ENCODE measurements at regions not wholly inside any gene's neighbourhood (a gene's known extent, or its start where the extent isn't known, plus 50 kb on each side); places are given as distances from the start of the nearest gene placed in this dataset.
"Not testable (repeated sequence)": the region's sequence is repeated elsewhere in the genome, so short reads cannot be mapped to it uniquely, and the experiment has no call there.

GRCh38 chr6:137637121-137637520, 142.9 kb upstream of the OLIG3 start:
- 15 to 40% (median 27%) methylated on average over 1 of the region's 1 CpG for WGBS, 5 donors
- TF ChIP-seq POLR2AphosphoS5 (IDR thresholded peaks at IDR 0.05) (peak in 1 of 3 donors; percentile 14), CTCF (IDR thresholded peaks at IDR 0.05) (no peak)
- DNase-seq, result peak in 1 of 2 donors; percentile 64

GRCh38 chr6:137638926-137639706, 144.9 kb upstream of the OLIG3 start:
- TF ChIP-seq POLR2AphosphoS5 (IDR thresholded peaks at IDR 0.05) (no peak), CTCF (IDR thresholded peaks at IDR 0.05) (no peak), EP300 (IDR thresholded peaks at IDR 0.05) (no peak), POLR2A (IDR thresholded peaks at IDR 0.05) (no peak)
- no peaks in the 10 kb centered on the region for H3K9me3 ChIP-seq
- no peaks in the 10 kb centered on the region for H3K27me3 ChIP-seq
- no peak for DNase-seq
- intact Hi-C loops (cut with DNase I; ENCODE audit: low total_unique reads), result no loop called here
- no peak overlapping the region for H3K27ac ChIP-seq
- H3K36me3 ChIP-seq, result no peaks in the 10 kb centered on the region
- WGBS, 5 donors, result 44 to 71% (median 59%) methylated on average over 3 of the region's 3 CpGs
- peaks cover 0 to 15% (median 5%) of the 10 kb centered on the region in 4 donors for H3K4me1 ChIP-seq
- H3K4me3 ChIP-seq, result no peak overlapping the region

More at GRCh38 chr6:137637121-137637520, 142.9 kb upstream of the OLIG3 start:
- intact Hi-C loops (cut with DNase I; ENCODE audit: low total_unique reads), result no loop called here
- no peaks in the 10 kb centered on the region for H3K36me3 ChIP-seq
- no peak overlapping the region for H3K4me3 ChIP-seq
- no peak overlapping the region for H3K27ac ChIP-seq
- H3K4me1 ChIP-seq, result peaks cover 0 to 15% (median 5%) of the 10 kb centered on the region in 4 donors
- no peaks in the 10 kb centered on the region for H3K27me3 ChIP-seq
- H3K9me3 ChIP-seq, result no peaks in the 10 kb centered on the region

GRCh38 chr6:137640086-137640485, 145.9 kb upstream of the OLIG3 start:
- DNase-seq, result no peak
- no peak overlapping the region for H3K4me3 ChIP-seq
- TF ChIP-seq POLR2A (IDR thresholded peaks at IDR 0.05) (no peak), POLR2AphosphoS5 (IDR thresholded peaks at IDR 0.05) (no peak), EP300 (IDR thresholded peaks at IDR 0.05) (no peak), CTCF (IDR thresholded peaks at IDR 0.05) (no peak)
- no peaks in the 10 kb centered on the region for H3K9me3 ChIP-seq
- H3K36me3 ChIP-seq, result no peaks in the 10 kb centered on the region
- no peak overlapping the region for H3K27ac ChIP-seq
- intact Hi-C loops (cut with DNase I; ENCODE audit: low total_unique reads), result no loop called here
- no peaks in the 10 kb centered on the region for H3K27me3 ChIP-seq
- WGBS, 5 donors, result 84 to 91% (median 88%) methylated on average over 7 of the region's 7 CpGs
- peaks cover 0 to 15% (median 5%) of the 10 kb centered on the region in 4 donors for H3K4me1 ChIP-seq

GRCh38 chr6:137641474-137642077, 147.4 kb upstream of the OLIG3 start:
- intact Hi-C loops (cut with DNase I; ENCODE audit: low total_unique reads), result no loop called here

GRCh38 chr6:137643210-137643609, 149.0 kb upstream of the OLIG3 start:
- 68 to 84% (median 72%) methylated on average over 4 of the region's 4 CpGs for WGBS, 5 donors
- H3K27ac ChIP-seq; DNase-seq; H3K4me3 ChIP-seq; H3K27me3 ChIP-seq; intact Hi-C loops (cut with DNase I; ENCODE audit: low total_unique reads); H3K9me3 ChIP-seq; H3K36me3 ChIP-seq: not testable (repeated sequence)
- H3K4me1 ChIP-seq, result peaks cover 0 to 20% (median 11%) of the 10 kb centered on the region in 4 donors

More at GRCh38 chr6:137641474-137642077, 147.4 kb upstream of the OLIG3 start:
- H3K36me3 ChIP-seq, result no peaks in the 10 kb centered on the region
- 6 to 13% (median 11%) methylated on average over 6 of the region's 6 CpGs for WGBS, 5 donors
- H3K9me3 ChIP-seq, result no peaks in the 10 kb centered on the region
- H3K27ac ChIP-seq, result no peak overlapping the region
- peaks cover 0 to 14% (median 4%) of the 10 kb centered on the region in 4 donors for H3K4me1 ChIP-seq
- TF ChIP-seq POLR2A (IDR thresholded peaks at IDR 0.05), result no peak
- peak in 5 of 7 experiments; percentile 35 to 75 (median 61) for TF ChIP-seq CTCF (IDR thresholded peaks at IDR 0.05)
- TF ChIP-seq POLR2AphosphoS5 (IDR thresholded peaks at IDR 0.05), result peak in 1 of 3 donors; percentile 23
- no peak for TF ChIP-seq EP300 (IDR thresholded peaks at IDR 0.05)
- no peak overlapping the region for H3K4me3 ChIP-seq
- H3K27me3 ChIP-seq, result no peaks in the 10 kb centered on the region
- DNase-seq, result peak; percentile 77 to 91

- DNase-seq; H3K27ac ChIP-seq; intact Hi-C loops (cut with DNase I; ENCODE audit: low total_unique reads); H3K27me3 ChIP-seq; H3K36me3 ChIP-seq; H3K4me3 ChIP-seq; H3K9me3 ChIP-seq: not testable (repeated sequence)
- WGBS, 5 donors, result 45 to 92% (median 69%) methylated on average over 2 of the region's 2 CpGs
- H3K4me1 ChIP-seq, result peaks cover 0 to 24% (median 13%) of the 10 kb centered on the region in 4 donors
These were observed 149.4 kb upstream of the OLIG3 start for GRCh38 chr6:137643644-137644043.
